ENCODE measurements at regions not wholly inside any gene's neighbourhood (a gene's known extent, or its start where the extent isn't known, plus 50 kb on each side); places are given as distances from the start of the nearest gene placed in this dataset.

DNA sequence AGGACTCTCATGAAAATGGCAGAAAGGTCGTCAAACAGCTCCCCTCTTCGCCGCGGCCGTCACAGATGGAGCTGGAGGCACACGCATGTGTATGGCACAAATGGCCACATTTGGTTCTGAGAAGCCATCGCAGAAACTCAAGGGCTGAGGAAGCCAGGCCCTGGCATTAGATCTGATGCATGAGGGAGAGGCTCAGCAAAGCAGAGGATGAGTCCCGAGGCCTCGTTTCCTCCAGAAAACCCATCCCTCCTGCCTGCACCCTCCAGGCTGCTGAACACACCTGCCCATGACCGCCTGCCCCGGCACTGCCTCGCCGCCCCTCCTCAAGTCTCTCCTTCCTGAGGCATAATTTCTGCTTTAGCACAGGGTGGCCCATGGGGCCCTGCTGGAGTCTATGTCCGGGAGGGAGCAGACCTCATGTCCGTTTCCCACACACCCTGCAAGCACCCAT, 240.3 kb downstream of the DLL1 start:
- TF ChIP-seq, protein P1, sequence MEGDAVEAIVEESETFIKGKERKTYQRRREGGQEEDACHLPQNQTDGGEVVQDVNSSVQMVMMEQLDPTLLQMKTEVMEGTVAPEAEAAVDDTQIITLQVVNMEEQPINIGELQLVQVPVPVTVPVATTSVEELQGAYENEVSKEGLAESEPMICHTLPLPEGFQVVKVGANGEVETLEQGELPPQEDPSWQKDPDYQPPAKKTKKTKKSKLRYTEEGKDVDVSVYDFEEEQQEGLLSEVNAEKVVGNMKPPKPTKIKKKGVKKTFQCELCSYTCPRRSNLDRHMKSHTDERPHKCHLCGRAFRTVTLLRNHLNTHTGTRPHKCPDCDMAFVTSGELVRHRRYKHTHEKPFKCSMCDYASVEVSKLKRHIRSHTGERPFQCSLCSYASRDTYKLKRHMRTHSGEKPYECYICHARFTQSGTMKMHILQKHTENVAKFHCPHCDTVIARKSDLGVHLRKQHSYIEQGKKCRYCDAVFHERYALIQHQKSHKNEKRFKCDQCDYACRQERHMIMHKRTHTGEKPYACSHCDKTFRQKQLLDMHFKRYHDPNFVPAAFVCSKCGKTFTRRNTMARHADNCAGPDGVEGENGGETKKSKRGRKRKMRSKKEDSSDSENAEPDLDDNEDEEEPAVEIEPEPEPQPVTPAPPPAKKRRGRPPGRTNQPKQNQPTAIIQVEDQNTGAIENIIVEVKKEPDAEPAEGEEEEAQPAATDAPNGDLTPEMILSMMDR (IDR thresholded peaks at IDR 0.05; ENCODE audit: control insufficient read depth, insufficient read depth, low read depth, low read length, missing control alignments), result no peak
- H3K4me3 ChIP-seq (ENCODE audit: control insufficient read depth, low read depth, low read length), result no peak overlapping the region
- DNase-seq (ENCODE audit: low read depth), result no peak

DNA sequence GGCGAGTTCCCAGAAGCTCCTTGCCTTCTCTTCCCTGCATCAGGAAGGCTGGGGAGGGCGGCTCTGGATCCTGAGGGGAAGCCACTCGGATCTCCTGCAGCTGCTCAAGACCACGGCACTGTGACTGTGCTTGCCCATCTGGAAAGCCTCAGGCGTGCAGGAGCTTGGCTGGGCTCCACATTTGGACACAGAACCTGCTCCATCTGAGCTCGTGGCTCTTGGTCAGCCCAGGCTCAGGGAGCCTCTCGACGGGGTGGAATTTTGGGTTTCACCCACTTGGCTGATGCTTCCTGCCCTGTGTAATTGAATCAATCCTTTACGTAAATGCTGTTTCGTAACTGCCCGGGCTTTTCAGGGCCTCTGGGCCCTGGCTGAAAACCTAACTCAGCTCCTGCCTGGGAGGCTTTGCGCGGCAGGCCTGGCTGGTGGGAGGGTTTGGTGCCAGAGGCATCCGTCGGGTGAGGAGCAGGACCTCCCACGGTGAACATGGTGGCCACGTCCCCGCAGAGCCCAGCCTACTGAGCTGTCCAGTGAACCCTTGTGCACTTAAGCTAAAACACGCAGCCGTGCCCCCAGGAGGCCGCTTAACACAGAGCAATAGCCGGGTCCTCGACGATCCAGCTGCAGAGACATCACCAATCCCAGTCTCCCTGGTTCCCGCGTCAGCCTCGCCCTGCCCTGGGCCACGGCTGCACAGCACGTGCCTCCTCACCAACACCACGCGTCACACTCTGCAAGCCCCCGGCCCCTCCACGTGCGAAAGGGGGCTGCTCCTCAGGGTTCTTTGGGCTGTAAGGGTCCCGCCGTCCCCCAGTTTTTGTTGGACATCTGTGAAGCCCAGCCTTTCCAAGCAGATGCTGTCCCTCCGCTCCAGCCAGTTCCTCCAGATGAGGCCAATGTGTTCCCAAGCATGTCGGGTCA, 241.0 kb downstream of the DLL1 start:
- DNase-seq (ENCODE audit: low read depth), result peak; percentile 14
- no peak overlapping the region for H3K4me3 ChIP-seq (ENCODE audit: control insufficient read depth, low read depth, low read length)
- TF ChIP-seq, protein P1 (IDR thresholded peaks at IDR 0.05; ENCODE audit: control insufficient read depth, insufficient read depth, low read depth, low read length, missing control alignments), result no peak

DNA sequence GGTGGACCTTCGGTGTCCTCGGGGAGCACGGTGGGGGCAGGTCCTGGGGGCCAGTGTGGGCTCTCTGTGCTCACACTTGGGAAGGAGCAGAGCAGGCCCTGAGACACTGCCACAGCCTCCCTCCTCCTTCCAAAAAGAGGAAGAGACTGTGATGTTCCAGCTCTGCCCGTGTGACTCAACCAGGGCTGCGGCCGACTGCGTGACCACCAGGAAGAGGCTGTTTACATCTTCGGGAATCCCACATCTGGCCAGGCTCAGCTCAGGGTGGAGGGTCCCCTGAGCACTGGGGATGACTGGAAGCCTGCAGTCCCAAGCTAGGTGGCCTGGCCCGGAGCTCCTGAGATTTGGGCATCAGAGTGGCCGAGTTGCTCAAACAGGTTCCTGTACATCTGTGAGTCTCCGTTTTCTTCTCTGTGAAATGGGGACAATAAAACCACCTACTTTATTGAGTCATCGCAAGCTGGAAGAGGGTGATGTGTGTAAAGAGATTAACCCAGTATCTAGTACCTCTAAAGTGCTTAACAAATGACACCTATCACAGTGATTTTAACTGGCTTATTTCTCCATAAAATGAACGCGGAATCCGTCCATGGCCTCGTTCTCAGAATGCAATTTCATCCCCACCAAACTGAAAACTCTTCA, 242.1 kb downstream of the DLL1 start:
- no peak for DNase-seq (ENCODE audit: low read depth)
- TF ChIP-seq, protein P1 (IDR thresholded peaks at IDR 0.05; ENCODE audit: control insufficient read depth, insufficient read depth, low read depth, low read length, missing control alignments), result no peak
- H3K4me3 ChIP-seq (ENCODE audit: control insufficient read depth, low read depth, low read length), result no peak overlapping the region

DNA sequence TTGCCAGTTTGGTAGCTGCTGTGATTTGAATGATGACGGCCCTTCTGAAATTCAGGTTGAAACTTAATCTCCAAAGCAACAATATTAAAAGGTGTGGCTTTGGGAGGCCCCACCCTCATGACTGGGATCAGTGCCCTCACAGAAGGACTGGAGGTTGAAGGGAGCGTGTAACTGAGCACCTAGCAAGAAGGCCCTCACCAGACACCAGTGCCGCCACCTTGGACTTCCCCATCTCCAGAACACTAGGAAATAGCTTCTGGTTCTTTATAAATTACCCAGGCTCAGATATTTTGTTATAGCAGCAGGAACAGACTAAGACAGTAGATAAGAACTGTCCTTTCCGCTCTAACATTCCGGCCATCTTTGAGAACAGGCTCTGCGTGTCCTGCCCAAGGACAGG, 243.1 kb downstream of the DLL1 start:
- DNase-seq (ENCODE audit: low read depth), result no peak
- H3K4me3 ChIP-seq (ENCODE audit: control insufficient read depth, low read depth, low read length), result no peak overlapping the region
- TF ChIP-seq, protein P1 (IDR thresholded peaks at IDR 0.05; ENCODE audit: control insufficient read depth, insufficient read depth, low read depth, low read length, missing control alignments), result no peak

DNA sequence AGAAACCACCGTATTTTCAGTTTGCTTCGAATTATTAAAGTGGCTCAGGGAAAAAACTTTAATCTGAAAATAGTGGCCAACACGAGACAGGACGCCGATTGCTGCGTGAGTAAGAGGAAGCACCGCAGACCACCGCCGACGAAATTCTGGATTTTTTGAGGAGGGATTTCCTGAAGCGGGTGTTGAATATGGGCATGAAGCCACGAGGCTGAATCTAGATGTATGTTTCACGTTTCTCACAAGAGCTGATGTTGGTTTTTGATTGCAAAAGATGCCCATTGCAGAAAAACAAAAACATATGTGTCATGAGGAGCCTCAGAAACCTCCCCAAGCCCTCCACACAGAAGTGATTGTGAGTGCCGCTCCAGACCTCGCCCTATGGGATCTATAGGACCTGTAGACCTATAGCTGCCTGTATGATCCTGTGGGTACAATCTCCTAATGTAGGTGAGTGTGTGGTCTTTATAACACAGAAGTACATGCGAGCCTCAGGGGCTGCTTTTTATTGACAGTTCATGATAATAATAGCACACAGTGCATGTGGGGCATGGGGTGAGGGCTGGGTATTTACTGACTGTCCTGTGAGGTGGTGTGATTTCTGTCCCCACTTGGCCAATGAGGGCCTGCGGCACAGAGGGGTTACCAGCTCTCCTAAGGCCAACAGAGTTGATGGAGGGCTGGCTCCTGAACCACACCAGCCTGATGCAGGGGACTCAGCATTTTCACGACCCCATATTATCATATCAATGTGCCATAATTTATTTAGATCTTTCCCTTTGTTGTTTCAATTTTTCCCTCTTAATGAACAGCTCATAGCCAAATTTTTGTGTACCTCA, 243.9 kb downstream of the DLL1 start:
- TF ChIP-seq, protein P1 (IDR thresholded peaks at IDR 0.05; ENCODE audit: control insufficient read depth, insufficient read depth, low read depth, low read length, missing control alignments), result no peak
- no peak for DNase-seq (ENCODE audit: low read depth)
- no peak overlapping the region for H3K4me3 ChIP-seq (ENCODE audit: control insufficient read depth, low read depth, low read length)

DNA sequence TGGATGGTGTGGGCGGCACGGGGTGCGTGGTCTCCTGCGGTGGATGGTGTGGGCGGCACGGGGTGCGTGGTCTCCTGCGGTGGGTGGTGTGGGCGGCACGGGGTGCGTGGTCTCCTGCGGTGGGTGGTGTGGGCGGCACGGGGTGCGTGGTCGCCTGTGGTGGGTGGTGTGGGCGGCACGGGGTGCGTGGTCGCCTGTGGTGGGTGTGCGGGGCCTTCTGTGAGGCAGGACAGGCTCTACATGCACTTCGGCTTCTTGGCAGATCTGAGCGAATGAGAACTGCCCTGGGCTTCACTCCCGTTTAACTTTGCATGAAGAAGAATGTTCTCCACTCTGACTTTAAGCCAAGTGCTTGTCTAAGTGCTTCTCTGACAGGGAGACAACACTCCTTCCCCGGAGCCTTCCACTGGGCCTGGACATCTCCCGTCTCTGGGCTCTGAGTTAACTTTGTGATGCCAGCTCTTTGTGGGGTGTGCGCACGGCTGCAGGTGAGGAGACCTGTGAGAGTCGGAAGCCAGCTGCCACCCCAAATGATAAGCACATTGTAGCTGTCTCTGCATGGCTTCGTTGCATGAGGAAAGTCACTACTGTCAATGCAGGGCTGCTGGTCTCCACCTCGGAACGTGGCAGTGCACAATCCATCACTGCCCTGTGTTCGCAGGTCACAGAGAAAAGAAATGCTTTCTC, 244.8 kb downstream of the DLL1 start:
- TF ChIP-seq, protein P1 (IDR thresholded peaks at IDR 0.05; ENCODE audit: control insufficient read depth, insufficient read depth, low read depth, low read length, missing control alignments), result no peak
- DNase-seq (ENCODE audit: low read depth), result no peak
- H3K4me3 ChIP-seq (ENCODE audit: control insufficient read depth, low read depth, low read length), result no peak overlapping the region
